ENCODE measurements at regions not wholly inside any gene's neighbourhood (a gene's known extent, or its start where the extent isn't known, plus 50 kb on each side); places are given as distances from the start of the nearest gene placed in this dataset.
"Not testable (repeated sequence)": the region's sequence is repeated elsewhere in the genome, so short reads cannot be mapped to it uniquely, and the experiment has no call there.

DNA sequence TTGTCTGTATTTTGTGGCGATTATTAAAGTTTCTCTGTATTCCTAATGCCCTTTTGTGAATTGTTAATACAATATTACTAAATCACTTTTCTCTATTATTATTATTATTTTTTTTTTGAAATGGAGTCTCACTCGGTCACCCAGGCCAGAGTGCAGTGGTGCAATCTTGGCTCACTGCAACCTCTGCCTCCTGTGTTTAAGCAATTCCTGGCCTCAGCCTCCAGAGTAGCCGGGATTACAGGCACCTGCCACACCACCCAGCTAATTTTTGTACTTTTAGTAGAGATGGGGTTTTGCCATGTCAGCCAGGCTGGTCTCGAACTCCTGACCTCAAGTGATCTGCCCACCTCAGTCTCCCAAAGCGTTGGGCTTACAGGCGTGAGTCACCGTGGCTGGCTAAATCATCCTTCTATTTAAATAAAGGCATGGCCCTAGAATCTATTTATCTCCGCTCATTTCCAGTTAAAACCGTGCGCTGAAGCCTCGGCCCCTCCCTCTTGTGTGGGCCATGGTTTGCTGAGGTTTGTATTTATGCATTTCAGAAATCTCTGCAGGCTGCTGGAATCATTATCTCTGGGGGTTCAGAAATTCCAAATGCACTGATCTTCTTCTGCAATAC, 1136.4 kb upstream of the TMEM132C start:
- no peak for DNase-seq

DNA sequence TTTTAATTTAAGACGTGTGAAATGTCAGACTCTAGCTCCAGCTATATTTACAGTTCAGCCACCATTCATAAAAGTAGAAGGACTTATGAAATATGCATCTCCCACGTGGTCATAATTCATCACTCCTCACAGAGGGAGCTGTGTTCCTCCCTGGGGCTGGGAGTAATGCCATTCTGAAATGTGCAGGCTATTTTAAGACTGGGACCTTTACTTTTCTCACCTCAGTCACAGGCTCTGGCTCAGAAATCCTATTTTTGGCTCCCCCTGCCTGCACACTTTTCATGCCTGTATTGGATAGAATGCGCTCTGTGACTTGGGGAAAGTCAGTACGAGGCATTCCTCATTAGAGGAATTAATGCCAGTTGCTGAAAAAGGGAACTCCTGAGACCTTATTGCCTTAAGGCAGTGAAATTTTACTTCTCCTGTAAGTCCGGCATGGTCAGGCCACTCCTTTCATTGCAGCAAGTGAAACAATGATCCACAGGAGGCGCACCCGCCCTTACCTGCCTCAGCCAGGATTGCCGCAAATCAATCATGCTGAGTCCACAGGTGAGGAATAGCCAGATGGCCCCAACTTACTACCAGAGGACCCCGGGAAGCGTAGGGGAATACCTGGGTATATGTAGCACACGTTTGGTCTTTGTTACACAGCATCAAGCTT, 1133.2 kb upstream of the TMEM132C start:
- DNase-seq = no peak

DNA sequence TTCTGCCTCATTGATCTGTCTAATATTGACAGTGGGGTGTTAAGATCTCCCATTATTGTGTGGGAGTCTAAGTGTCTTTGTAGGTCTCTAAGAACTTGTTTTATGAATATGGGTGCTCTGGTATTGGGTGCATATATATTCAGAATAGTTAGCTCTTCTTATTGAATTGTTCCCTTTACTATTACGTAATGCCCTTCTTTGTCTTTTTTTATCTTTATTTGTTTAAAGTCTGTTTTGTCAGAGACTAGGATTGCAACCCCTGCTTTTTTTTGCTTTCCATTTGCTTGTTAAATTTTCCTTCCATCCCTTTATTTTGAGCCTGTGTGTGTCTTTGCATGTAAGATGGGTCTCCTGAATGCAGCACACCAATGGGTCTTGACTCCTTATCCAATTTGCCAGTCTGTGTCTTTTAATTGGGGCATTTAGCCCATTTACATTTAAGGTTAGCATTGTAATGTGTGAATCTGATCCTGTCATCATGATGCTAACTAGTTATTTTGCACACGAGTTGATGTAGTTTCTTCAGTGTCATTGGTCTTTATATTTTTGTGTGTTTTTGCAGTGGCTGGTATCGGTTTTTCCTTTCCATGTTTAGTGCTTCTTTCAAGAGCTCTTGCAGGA, 1126.0 kb upstream of the TMEM132C start:
- DNase-seq = not testable (repeated sequence)

DNA sequence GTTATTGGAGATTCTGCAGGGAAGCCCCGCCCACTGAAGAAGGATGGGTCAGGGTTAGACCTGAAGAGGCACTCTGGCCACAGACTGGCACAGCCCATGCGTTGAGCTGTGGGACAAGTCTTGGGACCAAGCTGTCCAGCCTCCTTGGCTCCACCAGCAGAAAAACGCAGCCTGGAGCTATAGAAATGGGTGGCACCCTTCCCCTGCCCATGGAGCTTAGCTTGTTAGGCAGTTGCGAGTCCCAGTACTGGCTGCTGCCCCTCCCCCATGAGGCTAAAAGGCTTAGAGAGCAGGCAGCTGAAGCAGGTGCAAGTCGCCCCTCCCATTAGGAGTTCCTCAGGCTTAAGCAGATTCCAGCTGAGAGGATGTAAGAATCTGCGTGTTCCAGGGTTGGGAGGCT, 1124.0 kb upstream of the TMEM132C start:
- DNase-seq = no peak

DNA sequence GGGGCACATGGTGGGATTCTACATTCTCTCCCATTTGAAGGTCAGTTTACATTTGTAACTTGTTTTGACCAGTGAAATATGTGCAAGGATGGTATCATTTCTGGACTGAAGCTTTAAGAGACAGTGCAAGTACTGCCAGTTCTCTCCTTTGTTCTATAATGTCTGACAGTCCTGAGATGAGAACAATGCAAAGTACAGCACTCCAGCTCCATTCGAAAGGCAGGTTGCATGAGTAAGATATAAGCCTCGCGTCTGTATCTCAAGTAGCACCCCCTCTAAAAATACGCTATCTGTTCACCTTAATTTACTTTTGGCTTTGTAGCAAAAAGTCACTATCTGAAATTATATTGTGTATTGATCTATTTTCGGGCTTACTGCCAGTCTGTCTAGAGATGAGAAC, 1122.2 kb upstream of the TMEM132C start:
- DNase-seq = no peak

DNA sequence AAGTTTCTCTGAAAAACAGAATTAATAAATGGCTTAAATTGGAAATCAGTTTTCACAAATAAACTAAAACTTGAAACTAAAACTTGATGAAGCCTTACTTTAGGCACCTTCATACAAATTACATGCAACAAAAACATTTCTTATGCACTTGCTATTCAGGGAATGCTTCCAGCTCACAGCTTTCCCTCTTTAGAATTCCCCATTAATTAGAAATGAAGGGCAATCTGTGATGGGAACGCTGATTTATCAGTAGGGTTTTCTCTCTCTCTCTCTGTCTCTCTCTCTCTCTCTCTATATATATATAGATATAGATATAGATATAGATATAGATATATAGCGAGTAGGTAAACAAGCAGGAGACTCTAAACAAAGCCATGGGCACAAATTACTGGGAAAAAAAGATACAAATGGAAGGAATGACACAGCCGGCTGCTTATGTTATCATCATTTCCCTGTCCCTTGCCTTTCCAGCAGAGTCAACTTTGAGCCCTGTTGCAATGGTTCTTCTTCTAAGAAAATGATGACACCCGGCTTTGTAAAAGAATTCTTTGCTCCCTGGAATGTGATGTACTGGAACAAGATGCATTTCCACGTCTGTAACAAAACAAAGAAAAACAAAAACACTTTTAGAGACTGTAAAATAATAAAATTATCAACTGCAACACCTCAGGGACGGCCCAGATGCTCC, 1121.6 kb upstream of the TMEM132C start:
- no peak for DNase-seq

DNA sequence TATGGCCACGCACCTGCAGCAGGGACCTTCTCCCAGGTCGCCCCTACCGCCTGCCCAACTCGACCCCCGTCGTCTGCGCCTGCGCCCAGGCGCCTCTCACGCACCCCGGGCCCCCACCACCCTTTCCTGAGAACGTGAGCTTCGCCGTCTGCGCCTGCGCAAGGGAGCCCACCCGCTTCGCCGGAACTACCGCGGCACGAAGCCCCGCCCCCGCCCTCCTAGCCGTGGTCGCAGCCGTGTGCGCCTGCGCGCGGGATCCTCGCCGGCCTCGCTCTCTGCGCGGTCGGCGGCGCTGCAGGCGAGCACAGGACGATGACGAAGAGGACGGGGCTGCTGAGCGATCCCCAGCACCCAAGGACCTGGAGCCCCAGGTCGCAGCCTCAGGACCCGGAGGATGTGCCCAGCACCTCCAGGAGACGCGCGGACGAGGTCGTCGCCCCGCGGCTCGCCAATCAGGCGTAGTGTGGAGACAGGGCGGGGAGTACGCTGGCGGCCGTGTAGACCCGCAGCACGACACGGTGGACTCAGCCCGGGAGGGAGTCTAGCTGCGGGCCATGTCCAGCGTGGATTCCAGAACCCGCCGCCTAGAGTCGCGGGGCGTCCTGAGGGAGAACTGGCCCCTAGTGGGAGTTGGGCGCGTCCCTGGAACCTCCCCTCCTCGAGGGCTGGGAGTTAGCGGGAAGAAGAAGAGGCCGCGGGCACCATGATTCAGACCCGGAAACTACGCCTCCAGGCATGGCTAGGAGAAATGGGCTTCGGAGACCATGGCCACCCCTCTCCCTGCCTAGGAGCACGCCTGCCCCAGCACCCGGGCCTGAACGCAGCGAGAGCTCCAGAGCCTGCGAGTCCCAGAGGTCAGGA, 1120.8 kb upstream of the TMEM132C start:
- no peak for DNase-seq

DNA sequence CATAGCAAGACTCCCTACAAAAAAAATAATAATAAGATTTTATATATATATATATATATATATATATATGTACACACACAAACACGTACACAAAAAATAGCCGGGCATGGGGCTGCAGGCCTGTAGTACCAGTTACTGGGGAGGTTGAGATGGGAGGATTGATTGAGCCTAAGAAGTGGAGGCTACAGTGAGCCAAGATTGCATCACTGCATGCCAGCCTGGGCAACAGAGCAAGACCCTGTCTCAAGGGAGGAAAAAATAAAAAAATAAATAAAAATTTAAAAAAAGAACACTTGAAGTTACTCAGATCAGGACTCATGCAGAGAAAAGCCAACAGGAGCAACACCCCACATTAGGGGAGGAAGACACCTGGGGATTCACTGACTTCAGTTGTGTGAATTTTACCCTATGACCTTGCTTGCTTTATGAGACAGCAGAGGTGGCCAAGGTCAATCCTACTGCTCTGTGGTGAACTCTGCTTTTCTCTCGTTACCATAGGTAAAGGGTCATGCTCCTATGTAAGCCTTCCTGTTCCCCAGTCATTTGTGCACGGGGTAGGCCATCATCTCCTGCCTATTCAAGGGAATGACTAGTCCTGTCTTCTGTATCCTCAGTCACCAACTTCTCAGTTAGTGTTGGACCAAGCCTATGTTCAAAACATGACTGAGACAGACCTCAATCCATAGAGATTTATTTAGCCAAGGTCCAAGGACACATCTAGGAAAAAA, 1119.8 kb upstream of the TMEM132C start:
- DNase-seq = no peak

DNA sequence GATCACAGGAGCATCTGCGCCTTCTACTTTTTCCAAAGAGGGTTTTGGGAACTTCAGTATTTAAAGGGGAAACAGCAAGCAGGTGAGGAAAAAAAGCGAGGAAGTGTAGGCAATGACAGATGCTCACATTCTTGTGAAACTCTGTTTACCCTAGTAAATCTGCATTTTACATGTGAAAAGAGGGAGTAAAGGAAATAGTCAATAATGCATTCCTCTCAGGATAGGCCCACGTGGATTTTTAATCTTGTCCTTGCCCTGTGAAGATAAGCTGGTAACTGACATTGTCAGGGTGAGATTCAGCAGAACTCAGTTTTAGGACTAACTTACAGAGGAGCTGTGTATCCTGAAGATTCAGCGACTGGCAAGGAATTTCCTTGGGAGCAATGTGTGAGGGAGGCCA, 1119.2 kb upstream of the TMEM132C start:
- no peak for DNase-seq

DNA sequence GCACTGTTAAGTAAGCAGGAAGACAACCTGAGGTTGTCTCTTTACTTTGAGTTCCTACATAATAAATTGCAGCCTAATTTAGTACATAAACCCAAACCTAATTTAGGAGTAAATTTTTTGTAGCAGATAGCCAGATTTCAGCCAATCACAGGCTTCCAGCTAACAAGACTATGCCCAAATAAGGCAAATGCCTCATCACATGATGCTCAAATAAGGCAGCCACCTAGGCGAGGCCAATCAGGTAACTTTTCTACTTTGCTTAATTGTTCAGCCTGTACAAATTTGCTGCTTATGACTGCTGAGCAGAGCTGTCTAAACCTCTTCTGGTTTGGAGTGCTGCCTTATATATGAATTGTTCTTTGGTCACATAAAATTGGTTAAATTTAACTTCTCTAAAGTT, 1118.7 kb upstream of the TMEM132C start:
- DNase-seq = no peak

DNA sequence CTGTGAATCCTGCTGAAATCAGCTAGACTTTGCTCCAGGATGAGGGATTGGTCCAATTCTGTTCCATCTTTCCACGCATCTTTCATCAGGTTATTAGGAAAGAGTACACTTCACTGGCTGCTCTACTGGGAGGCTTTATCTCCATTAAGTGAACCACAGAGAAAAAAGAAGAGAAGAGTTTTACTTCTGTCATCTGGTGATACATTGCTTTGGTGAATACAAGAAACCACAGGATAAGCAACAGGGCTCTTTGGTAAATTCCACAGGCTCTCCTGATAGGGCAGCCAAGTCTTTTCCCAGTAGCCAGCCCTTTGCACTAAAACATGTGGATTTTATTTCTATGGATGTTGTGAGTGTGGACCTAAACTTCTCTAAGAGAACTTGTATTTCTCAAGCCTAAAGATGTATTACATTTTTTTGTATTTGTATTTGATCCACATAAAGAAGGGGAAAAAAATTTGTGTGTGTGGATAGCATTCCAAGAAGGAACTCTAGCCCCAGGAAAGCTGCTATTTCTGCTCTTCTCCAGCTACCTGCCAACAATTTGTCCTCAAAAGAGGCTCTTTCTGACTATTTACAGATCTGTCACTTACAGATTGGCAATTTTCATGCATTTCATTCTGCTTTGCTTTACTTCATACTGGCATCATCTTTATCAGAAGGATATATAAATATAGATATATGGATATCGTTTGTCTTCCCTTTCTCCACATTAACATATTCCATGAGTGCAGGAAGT, 1117.6 kb upstream of the TMEM132C start:
- no peak for DNase-seq

DNA sequence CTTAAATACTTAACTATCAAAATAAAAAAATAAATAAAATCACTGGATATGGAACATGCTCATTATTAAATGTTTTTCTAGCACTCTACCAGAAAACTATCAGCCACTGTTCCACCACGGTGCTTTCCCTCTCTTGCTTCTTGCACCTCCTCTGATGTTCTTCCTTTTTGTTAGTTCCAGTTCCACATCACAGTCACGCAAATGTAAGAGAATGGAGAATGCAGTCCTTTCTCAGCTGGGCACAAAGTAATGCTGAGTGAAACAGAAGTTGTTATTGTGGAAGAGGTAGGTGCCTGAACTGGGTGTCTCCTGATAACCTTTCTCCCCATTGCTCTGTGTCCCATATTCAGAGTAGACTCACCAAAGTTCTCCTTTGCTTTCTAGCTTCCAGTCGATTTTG, 1116.9 kb upstream of the TMEM132C start:
- DNase-seq = no peak

DNA sequence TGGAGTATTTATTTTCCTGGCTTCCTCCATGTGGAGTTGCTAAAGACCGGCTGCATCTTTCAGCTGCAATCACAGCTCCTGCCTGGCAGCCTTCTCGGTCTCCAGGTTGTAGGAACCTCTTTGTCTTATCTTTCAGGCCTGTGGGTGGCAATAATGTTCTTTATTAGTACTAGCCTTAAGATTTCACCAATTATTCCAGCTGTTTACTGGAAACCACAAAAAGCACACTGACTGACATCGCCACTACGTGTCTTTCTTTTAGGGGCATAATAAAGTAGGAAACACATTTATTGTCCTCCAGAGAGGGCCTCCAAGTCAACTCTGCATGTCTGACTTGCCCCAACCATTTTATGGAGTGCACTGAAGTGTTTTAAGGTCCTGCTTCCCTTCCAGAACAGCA, 1116.5 kb upstream of the TMEM132C start:
- no peak for DNase-seq

DNA sequence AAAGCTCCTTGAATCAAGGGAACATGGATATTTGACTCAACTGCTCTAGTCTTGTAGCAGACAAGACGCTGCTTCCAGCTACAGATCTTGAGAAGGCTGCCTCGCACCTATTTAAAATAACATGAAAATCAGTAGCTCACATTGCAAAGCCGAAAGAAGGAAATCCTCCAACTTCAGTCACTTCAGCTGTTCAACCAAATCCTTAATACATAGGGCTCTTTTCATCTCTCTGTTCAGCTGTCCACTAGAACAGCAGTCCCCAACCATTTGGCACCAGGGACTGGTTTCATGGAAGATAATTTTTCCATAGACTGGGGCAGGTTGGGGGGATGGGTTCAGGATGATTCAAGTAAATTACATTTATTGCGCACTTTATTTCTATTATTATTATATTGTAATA, 1116.0 kb upstream of the TMEM132C start:
- no peak for DNase-seq

DNA sequence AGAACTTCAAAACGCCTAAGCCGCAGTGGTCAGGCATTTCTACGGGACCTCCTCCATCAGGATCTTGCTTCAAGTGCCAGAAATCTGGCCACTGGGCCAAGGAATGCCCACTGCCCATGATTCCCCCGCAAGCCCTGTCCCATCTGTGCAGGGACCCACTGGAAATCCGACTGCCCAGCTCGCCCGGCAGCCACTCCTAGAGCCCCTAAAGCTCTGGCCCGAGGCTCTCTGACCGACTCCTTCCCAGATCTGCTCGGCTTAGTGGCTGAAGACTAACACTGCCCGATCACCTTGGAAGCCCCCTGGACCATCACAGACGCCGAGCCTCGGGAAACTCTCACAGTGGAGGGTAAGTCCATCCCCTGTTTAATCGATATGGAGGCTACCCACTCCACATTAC, 1113.0 kb upstream of the TMEM132C start:
- DNase-seq = no peak

DNA sequence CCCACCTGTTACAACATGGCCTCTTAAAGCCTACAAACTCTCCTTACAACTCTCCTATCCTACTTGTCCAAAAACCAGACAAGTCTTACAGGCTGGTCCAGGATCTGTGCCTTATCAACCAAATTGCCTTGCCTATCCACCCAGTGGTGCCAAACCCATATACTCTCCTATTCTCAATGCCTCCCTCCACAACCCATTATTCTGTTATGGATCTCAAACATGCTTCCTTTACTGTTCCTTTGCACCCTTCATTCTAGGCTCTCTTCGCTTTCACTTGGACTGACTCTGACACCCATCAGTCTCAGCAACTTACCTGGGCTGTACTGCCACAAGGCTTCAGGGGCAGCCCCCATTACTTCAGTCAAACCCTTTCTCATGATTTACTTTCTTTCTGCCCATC, 1112.1 kb upstream of the TMEM132C start:
- DNase-seq = not testable (repeated sequence)

DNA sequence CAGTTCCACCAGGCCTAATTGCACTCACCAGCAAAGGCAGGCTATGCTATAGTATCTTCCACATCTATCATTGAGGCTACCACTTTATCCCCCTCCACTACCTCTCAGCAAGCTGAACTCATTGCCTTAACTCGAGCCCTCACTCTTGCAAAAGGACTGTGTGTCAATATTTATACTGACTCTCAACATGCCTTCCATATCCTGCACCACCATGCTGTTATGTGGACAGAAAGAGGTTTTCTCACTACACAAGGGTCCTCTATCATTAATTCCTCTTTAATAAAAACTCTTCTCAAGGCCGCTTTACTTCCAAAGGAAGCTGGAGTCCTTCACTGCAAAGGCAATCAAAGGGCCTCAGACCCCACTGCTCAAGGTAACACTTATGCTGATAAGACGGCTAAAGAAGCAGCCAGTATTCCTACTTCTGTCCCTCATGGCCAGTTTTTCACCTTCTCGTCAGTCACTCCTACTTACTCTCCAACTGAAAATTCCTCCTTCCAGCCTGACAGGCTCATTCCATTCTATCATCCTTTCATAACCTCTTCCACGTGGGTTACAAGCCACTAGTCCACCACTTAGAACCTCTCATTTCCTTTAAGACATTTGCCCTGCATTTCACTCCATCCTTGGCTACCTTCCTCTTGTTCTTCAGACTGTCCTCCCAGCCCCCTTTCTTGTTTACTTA, 1110.9 kb upstream of the TMEM132C start:
- not testable (repeated sequence) for DNase-seq

DNA sequence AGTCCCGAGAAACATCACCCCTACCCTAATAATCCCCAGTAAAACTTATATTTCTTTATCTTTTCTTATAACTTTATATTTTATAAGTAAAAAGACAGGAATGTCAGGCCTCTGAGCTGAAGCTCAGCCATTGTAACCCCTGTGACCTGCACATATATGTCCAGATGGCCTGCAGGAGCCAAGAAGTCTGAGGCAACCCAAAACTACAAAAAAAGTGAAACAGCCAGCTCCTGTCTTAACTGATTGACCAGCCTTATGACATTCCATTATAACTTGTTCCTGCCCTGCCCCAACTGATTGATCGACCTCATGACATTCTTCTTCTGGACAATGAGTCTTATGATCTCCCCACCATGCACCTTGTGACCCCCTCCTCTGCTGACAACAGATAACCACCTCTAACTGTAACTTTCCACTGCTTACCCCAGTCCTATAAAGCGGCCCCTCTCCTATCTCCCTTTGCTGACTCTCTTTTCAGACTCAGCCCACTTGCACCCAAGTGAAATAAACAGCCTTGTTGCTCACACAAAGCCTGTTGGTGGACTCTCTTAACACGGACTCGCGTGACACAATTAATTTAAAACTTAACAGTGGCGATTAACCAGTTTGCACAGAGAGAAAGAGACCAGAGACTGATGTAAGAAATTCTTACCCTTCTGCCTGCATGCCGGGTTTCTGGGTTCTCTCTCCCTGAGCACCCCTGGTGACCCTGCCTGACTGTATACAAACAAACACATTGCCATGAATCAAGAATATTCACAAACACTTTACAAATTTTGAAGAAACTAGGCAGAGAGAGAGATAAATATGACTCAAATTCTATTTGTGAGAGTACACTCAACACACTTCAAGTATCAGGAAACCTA, 1109.2 kb upstream of the TMEM132C start:
- not testable (repeated sequence) for DNase-seq

DNA sequence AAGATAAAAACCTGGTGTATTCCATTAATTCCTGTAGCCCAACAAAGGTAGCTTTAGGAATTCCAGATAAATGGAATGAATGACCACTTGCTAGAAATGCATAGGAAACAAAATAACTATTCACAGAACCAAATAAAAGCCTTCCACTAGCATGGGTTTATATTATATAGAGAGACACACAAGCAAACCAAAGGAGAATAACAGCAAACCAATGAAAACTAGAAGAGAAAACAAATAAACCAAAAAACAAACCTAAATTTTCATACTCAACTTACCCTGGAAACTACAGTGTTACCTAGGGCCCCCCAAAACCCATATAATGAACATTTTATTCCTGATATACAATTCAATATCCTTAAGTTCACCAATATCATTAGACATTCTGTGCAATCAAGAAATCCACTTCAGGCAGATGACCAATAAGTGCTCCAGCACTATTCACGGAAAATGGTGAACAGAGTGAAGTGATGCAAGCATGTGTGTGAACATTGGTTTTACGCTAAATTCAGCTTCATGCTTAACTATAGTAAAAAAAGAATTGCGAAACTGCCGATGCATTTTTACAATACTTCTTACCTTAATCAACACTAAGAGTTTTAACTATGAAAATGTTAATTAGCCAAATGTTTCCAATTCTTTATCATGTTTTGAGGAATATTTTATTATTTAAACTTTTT, 1108.4 kb upstream of the TMEM132C start:
- no peak for DNase-seq

Measured in GOT3 (cell line).